ENCODE measurements at regions not wholly inside any gene's neighbourhood (a gene's known extent, or its start where the extent isn't known, plus 50 kb on each side); places are given as distances from the start of the nearest gene placed in this dataset.

GRCh38 chr5:87150630-87151029 is 117.1 kb upstream of the RASA1 start:
- no peaks in the 10 kb centered on the region for H3K27me3 ChIP-seq (ENCODE audit: control insufficient read depth in 2 of 2, insufficient read depth in 1 of 2, low read length in 1 of 2)
- H3K4me3 ChIP-seq (ENCODE audit: low read length in 2 of 2), result no peak overlapping the region
- H3K27ac ChIP-seq (ENCODE audit: low read depth in 1 of 2, low read length in 1 of 2), result no peak overlapping the region
- H3K4me1 ChIP-seq (ENCODE audit: control insufficient read depth in 2 of 2, insufficient read depth in 2 of 2, low read length in 2 of 2), result no peaks in the 10 kb centered on the region
- DNase-seq (ENCODE audit: low read depth in 6 of 9, low spot score in 9 of 9), result no peak
- 93% methylated on average over 6 of the region's 6 CpGs for WGBS
- no peaks in the 10 kb centered on the region for H3K9me3 ChIP-seq (ENCODE audit: control insufficient read depth in 2 of 2, insufficient read depth in 1 of 2, low read length in 1 of 2)
- no peaks in the 10 kb centered on the region for H3K36me3 ChIP-seq (ENCODE audit: control insufficient read depth in 2 of 2, insufficient read depth in 2 of 2, low read length in 1 of 2)

- 13% methylated on average over 1 of the region's 1 CpG for WGBS
These were observed 116.1 kb upstream of the RASA1 start for GRCh38 chr5:87151547-87151946.

GRCh38 chr5:87152886-87153285 is 114.8 kb upstream of the RASA1 start:
- Histone ChIP-seq H3K36me3 (ENCODE audit: control insufficient read depth in 2 of 2, insufficient read depth in 2 of 2, low read length in 1 of 2) (no peaks in the 10 kb centered on the region), H3K27ac (ENCODE audit: low read depth in 1 of 2, low read length in 1 of 2) (no peak overlapping the region), H3K4me3 (ENCODE audit: low read length in 2 of 2) (no peak overlapping the region), H3K9me3 (ENCODE audit: control insufficient read depth in 2 of 2, insufficient read depth in 1 of 2, low read length in 1 of 2) (no peaks in the 10 kb centered on the region), H3K27me3 (ENCODE audit: control insufficient read depth in 2 of 2, insufficient read depth in 1 of 2, low read length in 1 of 2) (no peaks in the 10 kb centered on the region), H3K4me1 (ENCODE audit: control insufficient read depth in 2 of 2, insufficient read depth in 2 of 2, low read length in 2 of 2) (no peaks in the 10 kb centered on the region)
- 93% methylated on average over 1 of the region's 1 CpG for WGBS
- DNase-seq (ENCODE audit: low read depth in 6 of 9, low spot score in 9 of 9), result no peak

More at GRCh38 chr5:87151547-87151946, 116.1 kb upstream of the RASA1 start:
- Histone ChIP-seq H3K9me3 (ENCODE audit: control insufficient read depth in 2 of 2, insufficient read depth in 1 of 2, low read length in 1 of 2) (no peaks in the 10 kb centered on the region), H3K27me3 (ENCODE audit: control insufficient read depth in 2 of 2, insufficient read depth in 1 of 2, low read length in 1 of 2) (no peaks in the 10 kb centered on the region), H3K4me1 (ENCODE audit: control insufficient read depth in 2 of 2, insufficient read depth in 2 of 2, low read length in 2 of 2) (no peaks in the 10 kb centered on the region), H3K27ac (ENCODE audit: low read depth in 1 of 2, low read length in 1 of 2) (no peak overlapping the region), H3K4me3 (ENCODE audit: low read length in 2 of 2) (no peak overlapping the region), H3K36me3 (ENCODE audit: control insufficient read depth in 2 of 2, insufficient read depth in 2 of 2, low read length in 1 of 2) (no peaks in the 10 kb centered on the region)
- no peak for DNase-seq (ENCODE audit: low read depth in 6 of 9, low spot score in 9 of 9)

- no peak for DNase-seq (ENCODE audit: low read depth in 6 of 9, low spot score in 9 of 9)
- H3K27ac ChIP-seq (ENCODE audit: low read depth in 1 of 2, low read length in 1 of 2), result no peak overlapping the region
- H3K4me1 ChIP-seq (ENCODE audit: control insufficient read depth in 2 of 2, insufficient read depth in 2 of 2, low read length in 2 of 2), result no peaks in the 10 kb centered on the region
- 96% methylated on average over 3 of the region's 3 CpGs for WGBS
- no peaks in the 10 kb centered on the region for H3K27me3 ChIP-seq (ENCODE audit: control insufficient read depth in 2 of 2, insufficient read depth in 1 of 2, low read length in 1 of 2)
- H3K36me3 ChIP-seq (ENCODE audit: control insufficient read depth in 2 of 2, insufficient read depth in 2 of 2, low read length in 1 of 2), result no peaks in the 10 kb centered on the region
- no peaks in the 10 kb centered on the region for H3K9me3 ChIP-seq (ENCODE audit: control insufficient read depth in 2 of 2, insufficient read depth in 1 of 2, low read length in 1 of 2)
- H3K4me3 ChIP-seq (ENCODE audit: low read length in 2 of 2), result no peak overlapping the region
These were observed 113.5 kb upstream of the RASA1 start for GRCh38 chr5:87154191-87154590.

- WGBS, result 97% methylated on average over 4 of the region's 4 CpGs
These were observed 112.6 kb upstream of the RASA1 start for GRCh38 chr5:87155106-87155505.

GRCh38 chr5:87156631-87157030 is 111.1 kb upstream of the RASA1 start:
- Histone ChIP-seq H3K9me3 (ENCODE audit: control insufficient read depth in 2 of 2, insufficient read depth in 1 of 2, low read length in 1 of 2) (no peaks in the 10 kb centered on the region), H3K27ac (ENCODE audit: low read depth in 1 of 2, low read length in 1 of 2) (no peak overlapping the region), H3K36me3 (ENCODE audit: control insufficient read depth in 2 of 2, insufficient read depth in 2 of 2, low read length in 1 of 2) (no peaks in the 10 kb centered on the region), H3K4me1 (ENCODE audit: control insufficient read depth in 2 of 2, insufficient read depth in 2 of 2, low read length in 2 of 2) (no peaks in the 10 kb centered on the region), H3K27me3 (ENCODE audit: control insufficient read depth in 2 of 2, insufficient read depth in 1 of 2, low read length in 1 of 2) (no peaks in the 10 kb centered on the region), H3K4me3 (ENCODE audit: low read length in 2 of 2) (no peak overlapping the region)
- DNase-seq (ENCODE audit: low read depth in 6 of 9, low spot score in 9 of 9), result no peak
- 76% methylated on average over 2 of the region's 2 CpGs for WGBS

More at GRCh38 chr5:87155106-87155505, 112.6 kb upstream of the RASA1 start:
- no peaks in the 10 kb centered on the region for H3K4me1 ChIP-seq (ENCODE audit: control insufficient read depth in 2 of 2, insufficient read depth in 2 of 2, low read length in 2 of 2)
- no peak overlapping the region for H3K27ac ChIP-seq (ENCODE audit: low read depth in 1 of 2, low read length in 1 of 2)
- no peaks in the 10 kb centered on the region for H3K9me3 ChIP-seq (ENCODE audit: control insufficient read depth in 2 of 2, insufficient read depth in 1 of 2, low read length in 1 of 2)
- no peak overlapping the region for H3K4me3 ChIP-seq (ENCODE audit: low read length in 2 of 2)
- no peaks in the 10 kb centered on the region for H3K36me3 ChIP-seq (ENCODE audit: control insufficient read depth in 2 of 2, insufficient read depth in 2 of 2, low read length in 1 of 2)
- no peaks in the 10 kb centered on the region for H3K27me3 ChIP-seq (ENCODE audit: control insufficient read depth in 2 of 2, insufficient read depth in 1 of 2, low read length in 1 of 2)
- DNase-seq (ENCODE audit: low read depth in 6 of 9, low spot score in 9 of 9), result no peak

GRCh38 chr5:87164409-87164808 is 103.3 kb upstream of the RASA1 start:
- Histone ChIP-seq H3K9me3 (ENCODE audit: control insufficient read depth in 2 of 2, insufficient read depth in 1 of 2, low read length in 1 of 2) (no peaks in the 10 kb centered on the region), H3K27me3 (ENCODE audit: control insufficient read depth in 2 of 2, insufficient read depth in 1 of 2, low read length in 1 of 2) (no peaks in the 10 kb centered on the region), H3K4me1 (ENCODE audit: control insufficient read depth in 2 of 2, insufficient read depth in 2 of 2, low read length in 2 of 2) (no peaks in the 10 kb centered on the region), H3K36me3 (ENCODE audit: control insufficient read depth in 2 of 2, insufficient read depth in 2 of 2, low read length in 1 of 2) (no peaks in the 10 kb centered on the region), H3K4me3 (ENCODE audit: low read length in 2 of 2) (no peak overlapping the region), H3K27ac (ENCODE audit: low read depth in 1 of 2, low read length in 1 of 2) (no peak overlapping the region)
- no peak for DNase-seq (ENCODE audit: low read depth in 6 of 9, low spot score in 9 of 9)
- WGBS, result 96% methylated on average over 2 of the region's 2 CpGs

GRCh38 chr5:87169300-87169991 is 98.2 kb upstream of the RASA1 start:
- Histone ChIP-seq H3K4me1 (ENCODE audit: control insufficient read depth in 2 of 2, insufficient read depth in 2 of 2, low read length in 2 of 2) (no peaks in the 10 kb centered on the region), H3K27me3 (ENCODE audit: control insufficient read depth in 2 of 2, insufficient read depth in 1 of 2, low read length in 1 of 2) (no peaks in the 10 kb centered on the region), H3K4me3 (ENCODE audit: low read length in 2 of 2) (no peak overlapping the region), H3K36me3 (ENCODE audit: control insufficient read depth in 2 of 2, insufficient read depth in 2 of 2, low read length in 1 of 2) (no peaks in the 10 kb centered on the region), H3K9me3 (ENCODE audit: control insufficient read depth in 2 of 2, insufficient read depth in 1 of 2, low read length in 1 of 2) (no peaks in the 10 kb centered on the region), H3K27ac (ENCODE audit: low read depth in 1 of 2, low read length in 1 of 2) (no peak overlapping the region)
- no peak for DNase-seq (ENCODE audit: low read depth in 6 of 9, low spot score in 9 of 9)
- WGBS, result 85% methylated on average over 8 of the region's 8 CpGs

- H3K9me3 ChIP-seq (ENCODE audit: control insufficient read depth in 2 of 2, insufficient read depth in 1 of 2, low read length in 1 of 2), result no peaks in the 10 kb centered on the region
- H3K27ac ChIP-seq (ENCODE audit: low read depth in 1 of 2, low read length in 1 of 2), result no peak overlapping the region
- 94% methylated on average over 3 of the region's 3 CpGs for WGBS
- no peaks in the 10 kb centered on the region for H3K36me3 ChIP-seq (ENCODE audit: control insufficient read depth in 2 of 2, insufficient read depth in 2 of 2, low read length in 1 of 2)
- no peak overlapping the region for H3K4me3 ChIP-seq (ENCODE audit: low read length in 2 of 2)
- DNase-seq (ENCODE audit: low read depth in 6 of 9, low spot score in 9 of 9), result no peak
- H3K27me3 ChIP-seq (ENCODE audit: control insufficient read depth in 2 of 2, insufficient read depth in 1 of 2, low read length in 1 of 2), result no peaks in the 10 kb centered on the region
- H3K4me1 ChIP-seq (ENCODE audit: control insufficient read depth in 2 of 2, insufficient read depth in 2 of 2, low read length in 2 of 2), result no peaks in the 10 kb centered on the region
These were observed 96.9 kb upstream of the RASA1 start for GRCh38 chr5:87170799-87171198.

All from thymus (tissue), 11 donors.